Breast epithelium (tissue), 3 donors: ENCODE measurements at regions not wholly inside any gene's neighbourhood (a gene's known extent, or its start where the extent isn't known, plus 50 kb on each side); places are given as distances from the start of the nearest gene placed in this dataset.

Experiments
- CTCF ChIP-seq, 3 donors: fragments of 450-650 bp; IDR thresholded peaks; one replicate each; pipeline ENCODE4 v1.5.1; 2016 to 2017; ENCODE audit warnings: antibody characterized with exemption in 3 of 3, mild to moderate bottlenecking in 3 of 3, moderate library complexity in 3 of 3
- POLR2A ChIP-seq: fragments of 450-650 bp; IDR thresholded peaks from one replicate; pipeline ENCODE4 v1.6.1; 2016; ENCODE audit warnings: antibody characterized with exemption, mild to moderate bottlenecking, moderate library complexity

- TF ChIP-seq CTCF (IDR thresholded peaks at IDR 0.05) = no peak
- no peak for TF ChIP-seq POLR2A
These were observed 66.6 kb upstream of the ZNF184 start for GRCh38 chr6:27539551-27539950.
